ENCODE measurements at regions not wholly inside any gene's neighbourhood (a gene's known extent, or its start where the extent isn't known, plus 50 kb on each side); places are given as distances from the start of the nearest gene placed in this dataset.

- no peak for DNase-seq (ENCODE audit: low read depth in 2 of 2)
Measured at GRCh38 chr6:41450581-41450980, 95.6 kb upstream of the FOXP4 start.

GRCh38 chr6:41451039-41451438, 95.1 kb upstream of the FOXP4 start:
- DNase-seq (ENCODE audit: low read depth in 2 of 2), result no peak

- DNase-seq (ENCODE audit: low read depth in 2 of 2), result no peak
Measured at GRCh38 chr6:41451515-41452163, 94.5 kb upstream of the FOXP4 start.

GRCh38 chr6:41452763-41453162, 93.4 kb upstream of the FOXP4 start:
- no peak for DNase-seq (ENCODE audit: low read depth in 2 of 2)

- DNase-seq (ENCODE audit: low read depth in 2 of 2), result no peak
Measured at GRCh38 chr6:41453244-41453643, 92.9 kb upstream of the FOXP4 start.

- DNase-seq (ENCODE audit: low read depth in 2 of 2), result no peak
Measured at GRCh38 chr6:41454189-41454789, 91.9 kb upstream of the FOXP4 start.

GRCh38 chr6:41455410-41455809, 90.8 kb upstream of the FOXP4 start:
- DNase-seq (ENCODE audit: low read depth in 2 of 2), result no peak

GRCh38 chr6:41455818-41456217, 90.4 kb upstream of the FOXP4 start:
- DNase-seq (ENCODE audit: low read depth in 2 of 2), result no peak

GRCh38 chr6:41457303-41457670, 88.9 kb upstream of the FOXP4 start:
- DNase-seq (ENCODE audit: low read depth in 2 of 2), result no peak

- no peak for DNase-seq (ENCODE audit: low read depth in 2 of 2)
Measured at GRCh38 chr6:41459738-41460137, 86.4 kb upstream of the FOXP4 start.

GRCh38 chr6:41460742-41461336, 85.3 kb upstream of the FOXP4 start:
- no peak for DNase-seq (ENCODE audit: low read depth in 2 of 2)

- DNase-seq (ENCODE audit: low read depth in 2 of 2), result no peak
Measured at GRCh38 chr6:41462033-41462432, 84.1 kb upstream of the FOXP4 start.

GRCh38 chr6:41463062-41463930, 82.9 kb upstream of the FOXP4 start:
- DNase-seq (ENCODE audit: low read depth in 2 of 2), result no peak

- no peak for DNase-seq (ENCODE audit: low read depth in 2 of 2)
Measured at GRCh38 chr6:41464019-41464418, 82.2 kb upstream of the FOXP4 start.

GRCh38 chr6:41464481-41464880, 81.7 kb upstream of the FOXP4 start:
- no peak for DNase-seq (ENCODE audit: low read depth in 2 of 2)

GRCh38 chr6:41466437-41466990, 79.7 kb upstream of the FOXP4 start:
- DNase-seq (ENCODE audit: low read depth in 2 of 2), result no peak

GRCh38 chr6:41467061-41467460, 79.1 kb upstream of the FOXP4 start:
- DNase-seq (ENCODE audit: low read depth in 2 of 2), result no peak

GRCh38 chr6:41467627-41468404, 78.4 kb upstream of the FOXP4 start:
- no peak for DNase-seq (ENCODE audit: low read depth in 2 of 2)

GRCh38 chr6:41469156-41470028, 76.8 kb upstream of the FOXP4 start:
- no peak for DNase-seq (ENCODE audit: low read depth in 2 of 2)

- DNase-seq (ENCODE audit: low read depth in 2 of 2), result no peak
Measured at GRCh38 chr6:41470029-41470330, 76.2 kb upstream of the FOXP4 start.
